Keratinocyte (primary cell): ENCODE measurements at regions not wholly inside any gene's neighbourhood (a gene's known extent, or its start where the extent isn't known, plus 50 kb on each side); places are given as distances from the start of the nearest gene placed in this dataset.
A peak's percentile ranks its signal among the peaks of the same experiment; 100 is the strongest.

ENCODE experiments used
- DNase-seq: peaks from one replicate; pipeline ENCODE4 v3.0.0-alpha.2; 2011; ENCODE audit warnings: low read depth, missing footprints, low spot score
- FAIRE-seq: peaks from 2 replicates; lab custom pipeline; 2011; peaks lifted over from hg19 to GRCh38; lab: Jason Lieb, UNC
- H2AFZ ChIP-seq: 2 replicates; pipeline ENCODE4 v1.6.0; 2012; ENCODE audit warnings: low read length, control low read depth, inconsistent platforms; ENCODE audit not compliant: control insufficient read depth
- H3K27ac ChIP-seq: 2 replicates; pipeline ENCODE4 v1.5.1; 2011; ENCODE audit warnings: low read length; ENCODE audit not compliant: control insufficient read depth, insufficient read depth
- H3K27me3 ChIP-seq: 3 replicates; pipeline ENCODE4 v1.6.0; 2011; ENCODE audit warnings: low read length; ENCODE audit not compliant: control insufficient read depth, insufficient read depth; ENCODE audit errors: extremely low read depth
- H3K36me3 ChIP-seq, 2 experiments: 2 replicates in 1 of 2; 3 replicates in 1 of 2; pipeline ENCODE4 v1.5.1; 2011; ENCODE audit warnings: low read length in 2 of 2, mild to moderate bottlenecking in 1 of 2; ENCODE audit not compliant: control insufficient read depth in 2 of 2, insufficient read depth in 2 of 2; ENCODE audit errors: extremely low read depth in 1 of 2
- H3K4me1 ChIP-seq: 3 replicates; pipeline ENCODE4 v1.5.1; 2011; ENCODE audit warnings: low read length; ENCODE audit not compliant: control insufficient read depth, insufficient read depth; ENCODE audit errors: extremely low read depth
- H3K4me2 ChIP-seq: 3 replicates; pipeline ENCODE4 v1.6.0; 2011; ENCODE audit warnings: low read depth, low read length; ENCODE audit not compliant: control insufficient read depth, insufficient read depth; ENCODE audit errors: extremely low read depth
- H3K4me3 ChIP-seq, 3 experiments: fragments of 200-600 bp in 1 of 3; sonication (generic) in 1 of 3; 2 replicates in 2 of 3; 3 replicates in 1 of 3; pipeline ENCODE4 v1.5.1; 2011 to 2016; ENCODE audit warnings: low read length in 3 of 3, mild to moderate bottlenecking in 3 of 3, control low read depth in 2 of 3, inconsistent platforms in 1 of 3, low read depth in 1 of 3, mixed read lengths in 1 of 3, mixed run types in 1 of 3, moderate library complexity in 1 of 3; ENCODE audit not compliant: control insufficient read depth in 2 of 3, insufficient read depth in 2 of 3; ENCODE audit errors: extremely low read depth in 1 of 3
- H3K79me2 ChIP-seq: 2 replicates; pipeline ENCODE4 v1.6.0; 2012; ENCODE audit warnings: low read length; ENCODE audit not compliant: control insufficient read depth, insufficient read depth
- H3K9ac ChIP-seq: 3 replicates; pipeline ENCODE4 v1.6.0; 2011; ENCODE audit warnings: low read length; ENCODE audit not compliant: control insufficient read depth, insufficient read depth; ENCODE audit errors: extremely low read depth
- H3K9me1 ChIP-seq: 3 replicates; pipeline ENCODE4 v1.6.0; 2011; ENCODE audit warnings: low read length; ENCODE audit not compliant: control insufficient read depth, insufficient read depth; ENCODE audit errors: extremely low read depth
- H3K9me3 ChIP-seq: 2 replicates; pipeline ENCODE4 v1.5.1; 2012; ENCODE audit warnings: low read depth, low read length; ENCODE audit not compliant: control insufficient read depth
- H4K20me1 ChIP-seq: 3 replicates; pipeline ENCODE4 v1.6.0; 2011; ENCODE audit warnings: low read length; ENCODE audit not compliant: control insufficient read depth, insufficient read depth; ENCODE audit errors: extremely low read depth
- EZH2 ChIP-seq: IDR thresholded peaks from one replicate; pipeline ENCODE4 v1.6.1; 2012; ENCODE audit warnings: inconsistent platforms, mild to moderate bottlenecking, low read length, moderate library complexity
- dilution Hi-C: fragments of 300-500 bp; cut with MboI; formaldehyde crosslinking; loops from one replicate; pipeline ENCODE4 v1.7.0; 2020; ENCODE audit warnings: low sequenced_read_pairs; ENCODE audit not compliant: extremely low pct_ligation_motif_present
- TF ChIP-seq, protein P1 (sequence below), 3 experiments: IDR thresholded peaks in 1 of 3; conservative IDR thresholded peaks in 1 of 3; optimal IDR thresholded peaks in 1 of 3; 2 replicates in 2 of 3; 3 replicates in 1 of 3; pipeline versions ENCODE3 to v1.5.1; 2011; ENCODE audit warnings: low read length in 3 of 3, mild to moderate bottlenecking in 3 of 3, moderate library complexity in 2 of 3, control low read depth in 1 of 3, inconsistent platforms in 1 of 3; ENCODE audit not compliant: insufficient read depth in 2 of 3; ENCODE audit errors: extremely low read depth in 1 of 3

- Histone ChIP-seq H3K27ac (no peak overlapping the region), H3K36me3 (no peaks in the 10 kb centered on the region), H3K4me1 (peaks cover 14% of the 10 kb centered on the region), H3K4me3 (no peak overlapping the region), H3K9me1 (no peaks in the 10 kb centered on the region), H3K9ac (no peak overlapping the region), H3K9me3 (no peaks in the 10 kb centered on the region), H3K4me2 (peak overlapping the region; percentile 31), H2AFZ (no peak overlapping the region), H3K79me2 (no peaks in the 10 kb centered on the region), H4K20me1 (no peaks in the 10 kb centered on the region), H3K27me3 (no peaks in the 10 kb centered on the region)
- TF ChIP-seq, protein P1, sequence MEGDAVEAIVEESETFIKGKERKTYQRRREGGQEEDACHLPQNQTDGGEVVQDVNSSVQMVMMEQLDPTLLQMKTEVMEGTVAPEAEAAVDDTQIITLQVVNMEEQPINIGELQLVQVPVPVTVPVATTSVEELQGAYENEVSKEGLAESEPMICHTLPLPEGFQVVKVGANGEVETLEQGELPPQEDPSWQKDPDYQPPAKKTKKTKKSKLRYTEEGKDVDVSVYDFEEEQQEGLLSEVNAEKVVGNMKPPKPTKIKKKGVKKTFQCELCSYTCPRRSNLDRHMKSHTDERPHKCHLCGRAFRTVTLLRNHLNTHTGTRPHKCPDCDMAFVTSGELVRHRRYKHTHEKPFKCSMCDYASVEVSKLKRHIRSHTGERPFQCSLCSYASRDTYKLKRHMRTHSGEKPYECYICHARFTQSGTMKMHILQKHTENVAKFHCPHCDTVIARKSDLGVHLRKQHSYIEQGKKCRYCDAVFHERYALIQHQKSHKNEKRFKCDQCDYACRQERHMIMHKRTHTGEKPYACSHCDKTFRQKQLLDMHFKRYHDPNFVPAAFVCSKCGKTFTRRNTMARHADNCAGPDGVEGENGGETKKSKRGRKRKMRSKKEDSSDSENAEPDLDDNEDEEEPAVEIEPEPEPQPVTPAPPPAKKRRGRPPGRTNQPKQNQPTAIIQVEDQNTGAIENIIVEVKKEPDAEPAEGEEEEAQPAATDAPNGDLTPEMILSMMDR (optimal IDR thresholded peaks at IDR 0.05 in 1 of 3, IDR thresholded peaks at IDR 0.05 in 1 of 3, conservative IDR thresholded peaks at IDR 0.05 in 1 of 3; ENCODE audit: extremely low read depth in 1 of 3, insufficient read depth in 2 of 3, low read length in 3 of 3) = no peak
- TF ChIP-seq EZH2 = no peak
- dilution Hi-C loops = no loop called here
- FAIRE-seq (no peak), DNase-seq (no peak)
These were observed 353.9 kb downstream of the GPAT3 start for GRCh38 chr4:83889802-83890201.

GRCh38 chr4:83885256-83886182 lies 349.6 kb downstream of the GPAT3 start:
- H2AFZ ChIP-seq = no peak overlapping the region
- H3K4me1 ChIP-seq = peaks cover 8% of the 10 kb centered on the region
- no peaks in the 10 kb centered on the region for H3K9me1 ChIP-seq
- dilution Hi-C loops = no loop called here
- no peaks in the 10 kb centered on the region for H3K79me2 ChIP-seq
- H3K4me2 ChIP-seq = no peak overlapping the region
- no peak overlapping the region for H3K4me3 ChIP-seq
- H3K36me3 ChIP-seq = no peaks in the 10 kb centered on the region
- TF ChIP-seq, protein P1 (optimal IDR thresholded peaks at IDR 0.05 in 1 of 3, IDR thresholded peaks at IDR 0.05 in 1 of 3, conservative IDR thresholded peaks at IDR 0.05 in 1 of 3; ENCODE audit: extremely low read depth in 1 of 3, insufficient read depth in 2 of 3, low read length in 3 of 3) = no peak
- TF ChIP-seq EZH2 = no peak
- no peak for DNase-seq
- H3K9ac ChIP-seq = no peak overlapping the region
- H4K20me1 ChIP-seq = no peaks in the 10 kb centered on the region
- H3K27ac ChIP-seq = no peak overlapping the region
- no peaks in the 10 kb centered on the region for H3K9me3 ChIP-seq
- no peak for FAIRE-seq
- H3K27me3 ChIP-seq = no peaks in the 10 kb centered on the region
